ENCODE measurements at regions not wholly inside any gene's neighbourhood (a gene's known extent, or its start where the extent isn't known, plus 50 kb on each side); places are given as distances from the start of the nearest gene placed in this dataset.
"Not testable (repeated sequence)": the region's sequence is repeated elsewhere in the genome, so short reads cannot be mapped to it uniquely, and the experiment has no call there.

- H3K27ac ChIP-seq (ENCODE audit: extremely low read depth, low read depth, low read length) = no peak overlapping the region
- peaks cover 17% of the 10 kb centered on the region for H3K4me1 ChIP-seq (ENCODE audit: control insufficient read depth, insufficient read depth, low read length)
- no peak for TF ChIP-seq ZNF132 (tag by site-specific recombination; IDR thresholded peaks at IDR 0.05; ENCODE audit: borderline replicate concordance)
- TF ChIP-seq ZNF274 (IDR thresholded peaks at IDR 0.05; ENCODE audit: low read length) = no peak
- no peak for TF ChIP-seq ZNF274 (tag by site-specific recombination; IDR thresholded peaks at IDR 0.05; ENCODE audit: borderline replicate concordance)
- no peak for TF ChIP-seq ZNF26 (tag by site-specific recombination; IDR thresholded peaks at IDR 0.05)
- no peak for TF ChIP-seq ZNF513 (tag by site-specific recombination; IDR thresholded peaks at IDR 0.05)
- no peak for TF ChIP-seq MZF1 (tag by site-specific recombination; IDR thresholded peaks at IDR 0.05; ENCODE audit: borderline replicate concordance)
- TF ChIP-seq HOXC10 (CRISPR knock-in tag; IDR thresholded peaks at IDR 0.05) = no peak
- no peak for TF ChIP-seq CTCF (tag by site-specific recombination; IDR thresholded peaks at IDR 0.05)
- TF ChIP-seq ZNF350 (tag by site-specific recombination; IDR thresholded peaks at IDR 0.05) = no peak
- H3K36me3 ChIP-seq (ENCODE audit: control insufficient read depth in 2 of 2, insufficient read depth in 1 of 2, low read length in 2 of 2) = no peaks in the 10 kb centered on the region
- no peak overlapping the region for H3K4me3 ChIP-seq (ENCODE audit: low read depth, low read length)
- CTCF ChIA-PET = no interaction called here
- H3K9me3 ChIP-seq (ENCODE audit: control insufficient read depth, insufficient read depth, low read depth, low read length) = no peaks in the 10 kb centered on the region
- POLR2A ChIA-PET = no interaction called here
Observed at GRCh38 chr21:35801391-35801790, 258.9 kb downstream of the SETD4 start.

- H3K27ac ChIP-seq (ENCODE audit: extremely low read depth, low read depth, low read length); H3K4me3 ChIP-seq (ENCODE audit: low read depth, low read length); CTCF ChIA-PET; H3K9me3 ChIP-seq (ENCODE audit: control insufficient read depth, insufficient read depth, low read depth, low read length); POLR2A ChIA-PET; H3K36me3 ChIP-seq (ENCODE audit: control insufficient read depth in 2 of 2, insufficient read depth in 1 of 2, low read length in 2 of 2): not testable (repeated sequence)
- peaks cover 17% of the 10 kb centered on the region for H3K4me1 ChIP-seq (ENCODE audit: control insufficient read depth, insufficient read depth, low read length)
Observed at GRCh38 chr21:35800796-35801385, 259.4 kb downstream of the SETD4 start.

- Histone ChIP-seq H3K4me1 (ENCODE audit: control insufficient read depth, insufficient read depth, low read length) (peaks cover 17% of the 10 kb centered on the region), H3K27ac (ENCODE audit: extremely low read depth, low read depth, low read length) (no peak overlapping the region), H3K36me3 (ENCODE audit: control insufficient read depth in 2 of 2, insufficient read depth in 1 of 2, low read length in 2 of 2) (no peaks in the 10 kb centered on the region), H3K9me3 (ENCODE audit: control insufficient read depth, insufficient read depth, low read depth, low read length) (no peaks in the 10 kb centered on the region), H3K4me3 (ENCODE audit: low read depth, low read length) (no peak overlapping the region)
- ChIA-PET POLR2A (no interaction called here), CTCF (no interaction called here)
- TF ChIP-seq ZNF639 (tag by site-specific recombination; IDR thresholded peaks at IDR 0.05) (no peak), MEIS1 (CRISPR knock-in tag; IDR thresholded peaks at IDR 0.05; ENCODE audit: borderline replicate concordance) (no peak), ZSCAN23 (tag by site-specific recombination; IDR thresholded peaks at IDR 0.05) (no peak), ZNF610 (tag by site-specific recombination; IDR thresholded peaks at IDR 0.05; ENCODE audit: borderline replicate concordance) (no peak), PRDM4 (tag by site-specific recombination; IDR thresholded peaks at IDR 0.05) (no peak), ZSCAN5A (tag by site-specific recombination; IDR thresholded peaks at IDR 0.05) (no peak), ZSCAN18 (tag by site-specific recombination; IDR thresholded peaks at IDR 0.05) (no peak), ZNF121 (tag by site-specific recombination; IDR thresholded peaks at IDR 0.05) (no peak), ZNF169 (tag by site-specific recombination; IDR thresholded peaks at IDR 0.05) (no peak), GLIS1 (tag by site-specific recombination; IDR thresholded peaks at IDR 0.05) (no peak), KLF1 (tag by site-specific recombination; IDR thresholded peaks at IDR 0.05) (no peak)
Observed at GRCh38 chr21:35796844-35797243, 263.5 kb downstream of the SETD4 start.

All from HEK293 (cell line).